Inflammatory macrophage treated with lipopolysaccharide for 1 hour (primary cell): ENCODE measurements at regions not wholly inside any gene's neighbourhood (a gene's known extent, or its start where the extent isn't known, plus 50 kb on each side); places are given as distances from the start of the nearest gene placed in this dataset.
"Not testable (repeated sequence)": the region's sequence is repeated elsewhere in the genome, so short reads cannot be mapped to it uniquely, and the experiment has no call there.

ENCODE experiments used
- DNase-seq, 2 donors: peaks; one replicate each; pipeline ENCODE4 v3.0.0-alpha.2; 2020 to 2022

- peak; percentile 95 to 99 for DNase-seq
Observed at GRCh38 chr7:20466543-20467021, 135.9 kb downstream of the ITGB8 start.

GRCh38 chr7:20470082-20470481, 139.4 kb downstream of the ITGB8 start:
- no peak for DNase-seq

DNA sequence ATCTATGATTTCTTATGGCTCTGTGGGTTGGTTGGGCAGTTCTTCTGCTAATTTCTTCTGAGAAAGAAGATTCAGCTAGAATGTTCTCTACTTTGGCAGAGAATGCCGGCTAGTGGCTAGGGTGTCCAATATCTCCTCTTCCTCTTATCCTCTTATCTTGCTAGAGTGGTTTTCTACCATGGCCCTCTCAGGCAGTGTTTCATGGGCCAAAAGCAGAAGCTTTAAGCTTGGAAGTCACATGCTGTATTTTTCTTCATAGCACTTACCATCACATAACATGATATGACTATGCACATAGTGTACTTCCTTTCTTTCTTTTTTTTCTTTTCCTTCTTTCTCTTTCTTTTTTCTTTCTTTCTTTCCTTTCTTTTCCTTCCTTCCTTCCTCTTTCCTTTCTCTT, 140.0 kb downstream of the ITGB8 start:
- DNase-seq = peak; percentile 76 to 79

- peak; percentile 81 to 88 for DNase-seq
Observed at GRCh38 chr7:20474249-20474648, 141.2 kb upstream of the ABCB5 start.

DNA sequence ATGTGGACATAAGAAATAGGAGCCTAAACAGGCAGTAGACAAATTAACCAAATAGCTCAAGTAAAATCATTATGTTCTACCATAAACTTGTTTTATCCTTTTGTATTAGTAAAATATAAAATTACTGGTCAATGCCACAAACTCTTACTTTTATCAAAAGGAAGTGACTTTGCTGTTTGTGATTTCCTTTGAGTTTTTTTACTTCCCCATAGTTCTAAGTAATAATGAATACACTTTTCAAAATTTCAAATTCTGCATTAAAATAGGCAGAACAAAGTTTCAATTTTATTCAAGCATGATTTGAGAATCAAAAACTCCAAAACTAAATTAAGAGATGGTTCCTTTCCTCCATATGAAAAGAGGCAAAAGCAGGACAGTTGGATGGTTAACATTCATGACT, 139.7 kb upstream of the ABCB5 start:
- DNase-seq = peak; percentile 34 to 47

DNA sequence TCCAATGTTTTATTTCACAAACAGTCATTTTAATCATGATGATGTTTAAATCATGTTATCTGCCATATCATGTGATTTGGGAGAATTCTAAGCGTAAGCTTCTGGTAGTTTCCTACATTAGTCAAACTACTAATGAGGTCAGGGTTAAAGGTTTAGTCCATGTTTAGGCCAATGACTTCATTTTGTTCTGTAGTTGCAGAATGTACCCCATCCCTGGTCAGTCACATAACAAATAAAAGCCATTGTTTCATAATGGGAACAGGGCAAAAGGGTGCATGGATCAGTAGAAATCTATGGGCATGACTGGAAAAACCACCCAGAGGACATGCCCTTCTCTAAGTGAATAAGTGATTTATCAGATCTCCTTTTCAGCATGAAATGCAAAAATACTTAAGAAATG, 138.4 kb upstream of the ABCB5 start:
- peak; percentile 80 to 94 for DNase-seq

DNA sequence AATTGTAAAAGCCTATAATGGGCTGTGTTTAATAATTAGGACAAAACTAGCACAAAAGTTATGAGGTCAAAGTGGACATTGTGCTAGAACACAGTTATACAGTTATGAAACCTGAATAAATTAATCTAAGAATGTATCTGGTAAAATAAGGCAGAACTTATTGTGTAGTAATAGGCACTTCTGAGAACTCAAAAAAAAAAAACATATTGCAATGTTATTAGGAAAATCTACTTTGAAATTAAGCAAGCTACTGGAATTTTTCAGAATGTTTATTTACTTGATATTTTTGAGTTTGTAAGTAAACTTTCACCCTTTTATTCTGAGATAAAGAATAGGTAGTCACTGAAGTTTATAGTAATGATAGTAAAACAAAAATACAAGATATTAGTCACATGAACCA, 135.8 kb upstream of the ABCB5 start:
- DNase-seq = peak; percentile 41 to 59

DNA sequence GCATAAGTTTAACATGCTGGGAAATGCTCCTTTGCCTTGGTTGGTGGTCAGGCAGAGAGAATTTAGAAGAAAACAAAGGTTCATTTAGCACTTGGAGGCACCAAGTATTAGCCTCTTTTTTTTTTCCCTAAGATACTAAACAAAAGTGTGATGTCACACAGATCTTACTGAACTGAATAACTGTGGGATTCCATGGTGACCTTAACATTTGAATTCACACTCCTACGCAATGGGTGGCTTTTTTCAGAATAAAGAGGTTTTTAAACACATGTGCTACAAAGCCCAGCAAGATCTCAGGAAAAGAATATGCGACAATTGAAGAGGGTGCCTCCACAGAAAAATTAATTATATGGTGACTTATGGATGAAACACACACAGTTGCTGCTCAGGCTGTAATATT, 133.4 kb upstream of the ABCB5 start:
- peak; percentile 41 to 55 for DNase-seq

- peak; percentile 70 to 86 for DNase-seq
Observed at GRCh38 chr7:20484356-20484755, 131.1 kb upstream of the ABCB5 start.

- DNase-seq = no peak
Observed at GRCh38 chr7:20488850-20489249, 126.6 kb upstream of the ABCB5 start.

DNA sequence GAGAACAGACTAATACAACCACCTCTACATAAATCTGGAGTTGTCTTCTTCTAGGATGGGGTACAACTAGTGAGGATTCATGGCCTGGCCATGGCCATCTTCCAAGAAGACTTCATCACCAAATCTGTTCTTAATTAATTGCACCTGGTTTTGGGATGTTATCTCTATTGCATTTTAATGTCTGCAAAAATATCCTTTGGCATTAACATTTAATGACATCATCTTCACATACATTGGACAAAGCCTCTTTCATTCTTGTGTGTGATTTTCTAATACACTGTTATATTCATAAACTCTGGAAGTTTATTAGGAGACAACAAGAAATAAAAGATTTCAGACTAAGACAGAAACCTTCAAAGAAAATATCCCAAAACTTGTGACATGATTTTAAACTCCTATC, 124.2 kb upstream of the ABCB5 start:
- no peak for DNase-seq

- DNase-seq = no peak
Observed at GRCh38 chr7:20494566-20494965, 120.9 kb upstream of the ABCB5 start.

DNA sequence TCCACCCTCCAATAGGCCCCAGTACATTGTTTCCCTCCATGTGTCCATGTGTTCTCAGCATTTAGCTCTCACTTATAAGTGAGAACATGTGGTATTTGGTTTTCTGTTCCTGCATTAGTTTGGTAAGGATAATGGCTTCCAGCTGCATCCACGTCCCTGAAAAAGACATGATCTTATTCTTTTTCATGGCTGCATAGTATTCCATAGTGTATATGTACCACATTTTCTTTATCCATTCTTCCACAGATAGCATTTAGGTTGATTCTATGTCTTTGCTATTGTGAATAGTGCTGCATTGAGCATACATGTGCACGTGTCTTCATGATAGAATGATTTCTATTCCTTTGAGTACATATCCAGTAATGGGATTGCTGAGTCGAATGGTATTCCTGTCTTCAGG, 114.0 kb upstream of the ABCB5 start:
- not testable (repeated sequence) for DNase-seq

GRCh38 chr7:20503278-20503950, 112.1 kb upstream of the ABCB5 start:
- no peak for DNase-seq

GRCh38 chr7:20504060-20504459, 111.4 kb upstream of the ABCB5 start:
- DNase-seq = no peak

GRCh38 chr7:20506175-20506574, 109.3 kb upstream of the ABCB5 start:
- DNase-seq = no peak

- no peak for DNase-seq
Observed at GRCh38 chr7:20507157-20507556, 108.3 kb upstream of the ABCB5 start.

- DNase-seq = peak; percentile 69
Observed at GRCh38 chr7:20508109-20508508, 107.4 kb upstream of the ABCB5 start.

- DNase-seq = no peak
Observed at GRCh38 chr7:20509892-20510572, 105.4 kb upstream of the ABCB5 start.

DNA sequence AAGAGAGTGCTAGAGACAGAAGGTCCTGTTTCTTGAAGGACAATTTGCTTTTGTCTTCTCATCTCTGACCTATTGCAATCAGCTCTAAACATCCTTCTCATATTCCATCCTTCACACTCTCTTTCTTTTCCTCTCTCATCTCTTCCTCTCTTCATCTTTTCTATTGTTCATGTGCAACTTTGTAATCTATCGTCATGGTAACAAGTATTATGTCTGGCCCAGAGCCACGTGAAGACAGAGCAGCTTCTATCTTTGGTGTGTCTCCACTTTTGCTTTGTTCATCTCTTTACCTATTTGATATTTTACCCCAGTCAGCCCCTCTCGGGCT, 104.9 kb upstream of the ABCB5 start:
- DNase-seq = no peak

DNA sequence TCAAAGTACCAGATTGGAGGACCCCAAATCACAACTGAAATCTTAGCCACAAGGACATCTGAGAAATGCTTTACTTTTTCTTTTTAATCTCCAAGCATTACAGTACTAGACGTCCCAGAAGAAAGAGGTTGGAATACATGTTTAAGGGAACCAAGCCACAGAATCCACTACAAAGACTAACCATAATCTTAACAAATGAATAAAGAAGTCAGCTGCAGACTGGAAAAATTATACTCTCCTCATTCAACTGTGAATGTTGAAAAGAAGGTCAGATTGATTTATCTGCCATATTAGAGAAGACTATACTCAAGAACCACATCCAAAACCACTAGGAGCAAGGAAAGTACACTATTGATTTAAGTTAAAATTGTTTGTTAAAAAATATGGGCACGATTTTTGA, 102.1 kb upstream of the ABCB5 start:
- DNase-seq = no peak

DNA sequence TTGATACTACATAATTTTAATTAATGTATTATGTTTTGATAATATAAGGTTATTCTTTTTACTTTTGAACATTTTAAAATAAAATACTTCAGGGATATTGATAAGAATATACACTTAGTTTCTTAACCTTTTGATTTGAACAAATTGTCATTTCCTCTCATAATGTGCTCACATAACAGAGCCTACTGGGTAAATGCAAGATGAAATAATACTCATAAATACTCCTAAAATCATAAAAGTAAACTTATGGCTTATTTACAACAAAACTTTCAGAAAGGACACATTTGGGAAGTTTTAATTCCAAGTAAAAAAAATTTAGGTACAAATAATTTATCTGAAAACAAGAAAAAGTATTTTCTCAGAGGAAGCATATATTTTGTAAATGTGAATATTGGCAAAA, 101.6 kb upstream of the ABCB5 start:
- DNase-seq = no peak

- no peak for DNase-seq
Observed at GRCh38 chr7:20514364-20514763, 101.1 kb upstream of the ABCB5 start.

GRCh38 chr7:20519645-20520044, 95.8 kb upstream of the ABCB5 start:
- DNase-seq = no peak

DNA sequence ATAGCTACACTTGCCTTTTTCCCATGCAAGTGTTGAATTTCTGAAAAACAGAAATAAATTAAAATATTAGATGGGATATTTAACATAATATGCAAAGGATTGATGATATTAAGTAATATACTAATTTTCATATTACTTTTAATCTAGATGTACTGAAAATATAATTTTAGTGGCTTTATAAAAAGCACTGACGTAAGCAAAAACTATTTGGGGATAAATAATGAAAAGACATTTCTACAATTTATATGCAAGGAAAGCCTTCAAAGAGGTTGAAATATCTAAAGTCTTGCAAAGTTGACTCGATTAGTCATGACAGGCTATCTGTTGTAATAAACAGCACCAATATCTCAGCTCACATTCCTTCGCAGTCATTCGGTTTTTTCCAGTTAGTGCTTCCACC, 94.9 kb upstream of the ABCB5 start:
- no peak for DNase-seq
